ENCODE measurements at regions not wholly inside any gene's neighbourhood (a gene's known extent, or its start where the extent isn't known, plus 50 kb on each side); places are given as distances from the start of the nearest gene placed in this dataset.

DNA sequence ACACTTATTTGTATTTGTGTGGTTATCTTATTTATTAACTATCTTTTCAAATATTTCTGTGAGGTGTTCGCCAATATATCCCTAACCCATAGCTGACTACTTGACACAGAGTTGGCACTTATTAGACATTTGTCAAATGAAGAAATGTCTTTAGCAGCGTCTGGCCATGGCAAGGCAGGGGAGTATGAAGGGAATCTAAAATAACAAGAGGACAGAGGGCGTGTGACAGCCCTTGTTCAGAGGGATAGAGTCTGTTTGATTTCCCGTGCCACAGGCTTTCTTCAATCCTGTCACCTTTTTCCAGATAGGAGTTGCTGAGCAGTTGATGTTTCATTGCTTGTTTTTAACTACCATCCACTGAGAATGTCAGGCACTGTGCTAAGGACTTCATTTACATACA is 53.6 kb upstream of the SLC39A10 start:
- no peak for DNase-seq (ENCODE audit: low spot score)
- Mint-ChIP-seq H3K4me3 (no peak overlapping the region), H3K9me3 (no peaks in the 10 kb centered on the region), H3K4me1 (peaks cover 80% of the 10 kb centered on the region), H3K36me3 (peaks cover 4% of the 10 kb centered on the region), H3K27ac (peak overlapping the region; percentile 66; the same call in 1 of the 2 replicates), H3K27me3 (ENCODE audit: low read depth) (no peaks in the 10 kb centered on the region)
- TF ChIP-seq, protein P1, sequence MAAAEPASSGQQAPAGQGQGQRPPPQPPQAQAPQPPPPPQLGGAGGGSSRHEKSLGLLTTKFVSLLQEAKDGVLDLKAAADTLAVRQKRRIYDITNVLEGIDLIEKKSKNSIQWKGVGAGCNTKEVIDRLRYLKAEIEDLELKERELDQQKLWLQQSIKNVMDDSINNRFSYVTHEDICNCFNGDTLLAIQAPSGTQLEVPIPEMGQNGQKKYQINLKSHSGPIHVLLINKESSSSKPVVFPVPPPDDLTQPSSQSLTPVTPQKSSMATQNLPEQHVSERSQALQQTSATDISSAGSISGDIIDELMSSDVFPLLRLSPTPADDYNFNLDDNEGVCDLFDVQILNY (CRISPR knock-in tag; IDR thresholded peaks at IDR 0.05): no peak
- TF ChIP-seq, protein P2, sequence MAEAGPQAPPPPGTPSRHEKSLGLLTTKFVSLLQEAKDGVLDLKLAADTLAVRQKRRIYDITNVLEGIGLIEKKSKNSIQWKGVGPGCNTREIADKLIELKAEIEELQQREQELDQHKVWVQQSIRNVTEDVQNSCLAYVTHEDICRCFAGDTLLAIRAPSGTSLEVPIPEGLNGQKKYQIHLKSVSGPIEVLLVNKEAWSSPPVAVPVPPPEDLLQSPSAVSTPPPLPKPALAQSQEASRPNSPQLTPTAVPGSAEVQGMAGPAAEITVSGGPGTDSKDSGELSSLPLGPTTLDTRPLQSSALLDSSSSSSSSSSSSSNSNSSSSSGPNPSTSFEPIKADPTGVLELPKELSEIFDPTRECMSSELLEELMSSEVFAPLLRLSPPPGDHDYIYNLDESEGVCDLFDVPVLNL (CRISPR knock-in tag; IDR thresholded peaks at IDR 0.05; ENCODE audit: borderline replicate concordance, low read depth): no peak
- no peak for TF ChIP-seq MYBL2 (CRISPR knock-in tag; IDR thresholded peaks at IDR 0.05)
- no peak for TF ChIP-seq CBFB (CRISPR knock-in tag; IDR thresholded peaks at IDR 0.05; ENCODE audit: low read depth)
- TF ChIP-seq FOXJ3 (CRISPR knock-in tag; IDR thresholded peaks at IDR 0.05; ENCODE audit: borderline replicate concordance): no peak
- CTCF ChIA-PET: interaction anchor here (0.6 kb wide), 1 partner anchor 69 kb away, joined by 3 read pairs; no protein-coding TSS in a partner anchor
- POLR2A ChIA-PET: no interaction called here
- ATAC-seq: no peak

DNA sequence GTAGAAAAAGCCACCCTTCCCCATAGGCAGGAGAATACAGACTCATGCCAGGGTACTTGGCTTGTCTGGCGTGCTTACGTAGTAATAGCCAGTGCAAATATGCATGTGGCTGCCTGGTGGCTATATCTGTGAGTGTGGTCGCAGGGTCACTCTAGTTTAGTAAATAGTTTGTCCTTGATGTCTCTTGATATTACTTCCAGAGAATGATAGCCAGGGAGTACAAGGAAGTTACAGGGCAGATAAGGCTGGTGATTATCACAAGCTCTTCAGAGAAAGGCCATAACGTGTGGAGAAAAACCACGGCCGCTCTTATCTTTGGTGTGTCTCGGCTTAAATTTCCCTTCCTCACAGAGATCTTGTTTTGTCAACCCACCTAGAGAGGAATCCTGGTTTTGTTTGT is 54.3 kb upstream of the SLC39A10 start:
- Mint-ChIP-seq H3K27me3 (ENCODE audit: low read depth) (no peaks in the 10 kb centered on the region), H3K4me1 (peaks cover 82% of the 10 kb centered on the region), H3K27ac (peak overlapping the region; percentile 64), H3K4me3 (no peak overlapping the region), H3K36me3 (peaks cover 4% of the 10 kb centered on the region), H3K9me3 (no peaks in the 10 kb centered on the region)
- CTCF ChIA-PET: interaction anchor here (0.6 kb wide), 1 partner anchor 70 kb away, joined by 3 read pairs; no protein-coding TSS in a partner anchor
- ATAC-seq (no peak), DNase-seq (ENCODE audit: low spot score) (no peak)
- POLR2A ChIA-PET: no interaction called here
- TF ChIP-seq HMGA2 (CRISPR knock-in tag; IDR thresholded peaks at IDR 0.05) (no peak), GTF2I (CRISPR knock-in tag; conservative IDR thresholded peaks at IDR 0.05) (no peak), ATF1 (CRISPR knock-in tag; IDR thresholded peaks at IDR 0.05) (no peak), ESRRA (CRISPR knock-in tag; IDR thresholded peaks at IDR 0.05; ENCODE audit: borderline replicate concordance) (no peak), ZNF317 (CRISPR knock-in tag; IDR thresholded peaks at IDR 0.05; ENCODE audit: borderline replicate concordance, low read depth) (no peak), EMX1 (CRISPR knock-in tag; IDR thresholded peaks at IDR 0.05) (no peak), PRRX2 (CRISPR knock-in tag; IDR thresholded peaks at IDR 0.05) (no peak), TP53 (CRISPR knock-in tag; IDR thresholded peaks at IDR 0.05) (no peak), ZNF416 (CRISPR knock-in tag; IDR thresholded peaks at IDR 0.05) (no peak), SOX15 (CRISPR knock-in tag; IDR thresholded peaks at IDR 0.05) (no peak), SMAD3 (CRISPR knock-in tag; IDR thresholded peaks at IDR 0.05; ENCODE audit: borderline replicate concordance) (no peak), ZNF138 (CRISPR knock-in tag; conservative IDR thresholded peaks at IDR 0.05) (no peak), ZNF121 (CRISPR knock-in tag; IDR thresholded peaks at IDR 0.05) (no peak)
- TF ChIP-seq, protein P3, sequence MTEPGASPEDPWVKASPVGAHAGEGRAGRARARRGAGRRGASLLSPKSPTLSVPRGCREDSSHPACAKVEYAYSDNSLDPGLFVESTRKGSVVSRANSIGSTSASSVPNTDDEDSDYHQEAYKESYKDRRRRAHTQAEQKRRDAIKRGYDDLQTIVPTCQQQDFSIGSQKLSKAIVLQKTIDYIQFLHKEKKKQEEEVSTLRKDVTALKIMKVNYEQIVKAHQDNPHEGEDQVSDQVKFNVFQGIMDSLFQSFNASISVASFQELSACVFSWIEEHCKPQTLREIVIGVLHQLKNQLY (CRISPR knock-in tag; IDR thresholded peaks at IDR 0.05): no peak
- TF ChIP-seq, protein P4, sequence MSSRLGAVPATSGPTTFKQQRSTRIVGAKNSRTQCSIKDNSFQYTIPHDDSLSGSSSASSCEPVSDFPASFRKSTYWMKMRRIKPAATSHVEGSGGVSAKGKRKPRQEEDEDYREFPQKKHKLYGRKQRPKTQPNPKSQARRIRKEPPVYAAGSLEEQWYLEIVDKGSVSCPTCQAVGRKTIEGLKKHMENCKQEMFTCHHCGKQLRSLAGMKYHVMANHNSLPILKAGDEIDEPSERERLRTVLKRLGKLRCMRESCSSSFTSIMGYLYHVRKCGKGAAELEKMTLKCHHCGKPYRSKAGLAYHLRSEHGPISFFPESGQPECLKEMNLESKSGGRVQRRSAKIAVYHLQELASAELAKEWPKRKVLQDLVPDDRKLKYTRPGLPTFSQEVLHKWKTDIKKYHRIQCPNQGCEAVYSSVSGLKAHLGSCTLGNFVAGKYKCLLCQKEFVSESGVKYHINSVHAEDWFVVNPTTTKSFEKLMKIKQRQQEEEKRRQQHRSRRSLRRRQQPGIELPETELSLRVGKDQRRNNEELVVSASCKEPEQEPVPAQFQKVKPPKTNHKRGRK (CRISPR knock-in tag; IDR thresholded peaks at IDR 0.05; ENCODE audit: borderline replicate concordance): no peak
- TF ChIP-seq, protein P5, sequence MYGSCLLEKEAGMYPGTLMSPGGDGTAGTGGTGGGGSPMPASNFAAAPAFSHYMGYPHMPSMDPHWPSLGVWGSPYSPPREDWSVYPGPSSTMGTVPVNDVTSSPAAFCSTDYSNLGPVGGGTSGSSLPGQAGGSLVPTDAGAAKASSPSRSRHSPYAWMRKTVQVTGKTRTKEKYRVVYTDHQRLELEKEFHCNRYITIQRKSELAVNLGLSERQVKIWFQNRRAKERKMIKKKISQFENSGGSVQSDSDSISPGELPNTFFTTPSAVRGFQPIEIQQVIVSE (CRISPR knock-in tag; IDR thresholded peaks at IDR 0.05; ENCODE audit: borderline replicate concordance): no peak
- TF ChIP-seq, protein P6, sequence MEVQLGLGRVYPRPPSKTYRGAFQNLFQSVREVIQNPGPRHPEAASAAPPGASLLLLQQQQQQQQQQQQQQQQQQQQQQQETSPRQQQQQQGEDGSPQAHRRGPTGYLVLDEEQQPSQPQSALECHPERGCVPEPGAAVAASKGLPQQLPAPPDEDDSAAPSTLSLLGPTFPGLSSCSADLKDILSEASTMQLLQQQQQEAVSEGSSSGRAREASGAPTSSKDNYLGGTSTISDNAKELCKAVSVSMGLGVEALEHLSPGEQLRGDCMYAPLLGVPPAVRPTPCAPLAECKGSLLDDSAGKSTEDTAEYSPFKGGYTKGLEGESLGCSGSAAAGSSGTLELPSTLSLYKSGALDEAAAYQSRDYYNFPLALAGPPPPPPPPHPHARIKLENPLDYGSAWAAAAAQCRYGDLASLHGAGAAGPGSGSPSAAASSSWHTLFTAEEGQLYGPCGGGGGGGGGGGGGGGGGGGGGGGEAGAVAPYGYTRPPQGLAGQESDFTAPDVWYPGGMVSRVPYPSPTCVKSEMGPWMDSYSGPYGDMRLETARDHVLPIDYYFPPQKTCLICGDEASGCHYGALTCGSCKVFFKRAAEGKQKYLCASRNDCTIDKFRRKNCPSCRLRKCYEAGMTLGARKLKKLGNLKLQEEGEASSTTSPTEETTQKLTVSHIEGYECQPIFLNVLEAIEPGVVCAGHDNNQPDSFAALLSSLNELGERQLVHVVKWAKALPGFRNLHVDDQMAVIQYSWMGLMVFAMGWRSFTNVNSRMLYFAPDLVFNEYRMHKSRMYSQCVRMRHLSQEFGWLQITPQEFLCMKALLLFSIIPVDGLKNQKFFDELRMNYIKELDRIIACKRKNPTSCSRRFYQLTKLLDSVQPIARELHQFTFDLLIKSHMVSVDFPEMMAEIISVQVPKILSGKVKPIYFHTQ (CRISPR knock-in tag; IDR thresholded peaks at IDR 0.05): no peak
- TF ChIP-seq, protein P7, sequence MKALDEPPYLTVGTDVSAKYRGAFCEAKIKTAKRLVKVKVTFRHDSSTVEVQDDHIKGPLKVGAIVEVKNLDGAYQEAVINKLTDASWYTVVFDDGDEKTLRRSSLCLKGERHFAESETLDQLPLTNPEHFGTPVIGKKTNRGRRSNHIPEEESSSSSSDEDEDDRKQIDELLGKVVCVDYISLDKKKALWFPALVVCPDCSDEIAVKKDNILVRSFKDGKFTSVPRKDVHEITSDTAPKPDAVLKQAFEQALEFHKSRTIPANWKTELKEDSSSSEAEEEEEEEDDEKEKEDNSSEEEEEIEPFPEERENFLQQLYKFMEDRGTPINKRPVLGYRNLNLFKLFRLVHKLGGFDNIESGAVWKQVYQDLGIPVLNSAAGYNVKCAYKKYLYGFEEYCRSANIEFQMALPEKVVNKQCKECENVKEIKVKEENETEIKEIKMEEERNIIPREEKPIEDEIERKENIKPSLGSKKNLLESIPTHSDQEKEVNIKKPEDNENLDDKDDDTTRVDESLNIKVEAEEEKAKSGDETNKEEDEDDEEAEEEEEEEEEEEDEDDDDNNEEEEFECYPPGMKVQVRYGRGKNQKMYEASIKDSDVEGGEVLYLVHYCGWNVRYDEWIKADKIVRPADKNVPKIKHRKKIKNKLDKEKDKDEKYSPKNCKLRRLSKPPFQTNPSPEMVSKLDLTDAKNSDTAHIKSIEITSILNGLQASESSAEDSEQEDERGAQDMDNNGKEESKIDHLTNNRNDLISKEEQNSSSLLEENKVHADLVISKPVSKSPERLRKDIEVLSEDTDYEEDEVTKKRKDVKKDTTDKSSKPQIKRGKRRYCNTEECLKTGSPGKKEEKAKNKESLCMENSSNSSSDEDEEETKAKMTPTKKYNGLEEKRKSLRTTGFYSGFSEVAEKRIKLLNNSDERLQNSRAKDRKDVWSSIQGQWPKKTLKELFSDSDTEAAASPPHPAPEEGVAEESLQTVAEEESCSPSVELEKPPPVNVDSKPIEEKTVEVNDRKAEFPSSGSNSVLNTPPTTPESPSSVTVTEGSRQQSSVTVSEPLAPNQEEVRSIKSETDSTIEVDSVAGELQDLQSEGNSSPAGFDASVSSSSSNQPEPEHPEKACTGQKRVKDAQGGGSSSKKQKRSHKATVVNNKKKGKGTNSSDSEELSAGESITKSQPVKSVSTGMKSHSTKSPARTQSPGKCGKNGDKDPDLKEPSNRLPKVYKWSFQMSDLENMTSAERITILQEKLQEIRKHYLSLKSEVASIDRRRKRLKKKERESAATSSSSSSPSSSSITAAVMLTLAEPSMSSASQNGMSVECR (CRISPR knock-in tag; IDR thresholded peaks at IDR 0.05; ENCODE audit: borderline replicate concordance): no peak
- TF ChIP-seq, protein P1 (CRISPR knock-in tag; IDR thresholded peaks at IDR 0.05): no peak

All from WTC11 (cell line).